HL-60 (cell line): ENCODE measurements at regions not wholly inside any gene's neighbourhood (a gene's known extent, or its start where the extent isn't known, plus 50 kb on each side); places are given as distances from the start of the nearest gene placed in this dataset.

Experiments
- GABPA ChIP-seq: IDR thresholded peaks from 2 replicates; pipeline ENCODE4 v1.6.1; 2012; ENCODE audit warnings: low read depth
- TF ChIP-seq, protein P1 (sequence below): IDR thresholded peaks from one replicate; pipeline ENCODE4 v1.5.1; 2011; ENCODE audit warnings: low read length, control low read depth, inconsistent platforms; ENCODE audit not compliant: insufficient read depth
- TF ChIP-seq, protein P2 (sequence below): IDR thresholded peaks from 2 replicates; pipeline ENCODE4 v1.6.1; 2012; ENCODE audit warnings: low read depth; ENCODE audit not compliant: insufficient replicate concordance

DNA sequence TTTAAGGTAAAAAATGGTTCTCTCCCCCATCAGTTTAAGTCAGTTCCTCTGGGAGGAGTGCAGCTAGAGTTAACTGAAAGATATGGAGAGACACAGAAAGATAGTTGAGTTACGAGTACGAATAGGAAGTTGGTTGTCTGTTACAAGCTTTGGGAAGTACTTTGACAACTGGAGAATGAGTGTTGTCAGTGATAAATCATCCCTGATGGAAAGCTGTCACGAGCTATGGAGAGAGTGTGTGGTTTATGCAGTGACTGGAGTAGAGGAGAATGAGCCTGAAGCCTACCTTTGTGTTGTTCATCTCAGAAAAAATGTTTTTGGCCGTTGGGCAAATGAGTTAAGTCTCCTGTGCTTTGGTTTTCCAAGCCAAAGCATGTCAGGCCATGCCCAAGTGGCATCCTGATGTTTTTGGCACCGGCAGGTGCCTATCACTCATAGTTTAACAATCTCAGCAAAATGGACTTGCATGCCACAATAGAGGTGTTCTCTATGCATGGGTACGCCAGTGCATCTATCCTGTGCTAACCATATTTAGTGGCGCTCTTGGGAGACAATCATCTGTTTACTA is 350.2 kb downstream of the IRS2 start:
- TF ChIP-seq, protein P1, sequence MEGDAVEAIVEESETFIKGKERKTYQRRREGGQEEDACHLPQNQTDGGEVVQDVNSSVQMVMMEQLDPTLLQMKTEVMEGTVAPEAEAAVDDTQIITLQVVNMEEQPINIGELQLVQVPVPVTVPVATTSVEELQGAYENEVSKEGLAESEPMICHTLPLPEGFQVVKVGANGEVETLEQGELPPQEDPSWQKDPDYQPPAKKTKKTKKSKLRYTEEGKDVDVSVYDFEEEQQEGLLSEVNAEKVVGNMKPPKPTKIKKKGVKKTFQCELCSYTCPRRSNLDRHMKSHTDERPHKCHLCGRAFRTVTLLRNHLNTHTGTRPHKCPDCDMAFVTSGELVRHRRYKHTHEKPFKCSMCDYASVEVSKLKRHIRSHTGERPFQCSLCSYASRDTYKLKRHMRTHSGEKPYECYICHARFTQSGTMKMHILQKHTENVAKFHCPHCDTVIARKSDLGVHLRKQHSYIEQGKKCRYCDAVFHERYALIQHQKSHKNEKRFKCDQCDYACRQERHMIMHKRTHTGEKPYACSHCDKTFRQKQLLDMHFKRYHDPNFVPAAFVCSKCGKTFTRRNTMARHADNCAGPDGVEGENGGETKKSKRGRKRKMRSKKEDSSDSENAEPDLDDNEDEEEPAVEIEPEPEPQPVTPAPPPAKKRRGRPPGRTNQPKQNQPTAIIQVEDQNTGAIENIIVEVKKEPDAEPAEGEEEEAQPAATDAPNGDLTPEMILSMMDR, result no peak
- TF ChIP-seq, protein P2, sequence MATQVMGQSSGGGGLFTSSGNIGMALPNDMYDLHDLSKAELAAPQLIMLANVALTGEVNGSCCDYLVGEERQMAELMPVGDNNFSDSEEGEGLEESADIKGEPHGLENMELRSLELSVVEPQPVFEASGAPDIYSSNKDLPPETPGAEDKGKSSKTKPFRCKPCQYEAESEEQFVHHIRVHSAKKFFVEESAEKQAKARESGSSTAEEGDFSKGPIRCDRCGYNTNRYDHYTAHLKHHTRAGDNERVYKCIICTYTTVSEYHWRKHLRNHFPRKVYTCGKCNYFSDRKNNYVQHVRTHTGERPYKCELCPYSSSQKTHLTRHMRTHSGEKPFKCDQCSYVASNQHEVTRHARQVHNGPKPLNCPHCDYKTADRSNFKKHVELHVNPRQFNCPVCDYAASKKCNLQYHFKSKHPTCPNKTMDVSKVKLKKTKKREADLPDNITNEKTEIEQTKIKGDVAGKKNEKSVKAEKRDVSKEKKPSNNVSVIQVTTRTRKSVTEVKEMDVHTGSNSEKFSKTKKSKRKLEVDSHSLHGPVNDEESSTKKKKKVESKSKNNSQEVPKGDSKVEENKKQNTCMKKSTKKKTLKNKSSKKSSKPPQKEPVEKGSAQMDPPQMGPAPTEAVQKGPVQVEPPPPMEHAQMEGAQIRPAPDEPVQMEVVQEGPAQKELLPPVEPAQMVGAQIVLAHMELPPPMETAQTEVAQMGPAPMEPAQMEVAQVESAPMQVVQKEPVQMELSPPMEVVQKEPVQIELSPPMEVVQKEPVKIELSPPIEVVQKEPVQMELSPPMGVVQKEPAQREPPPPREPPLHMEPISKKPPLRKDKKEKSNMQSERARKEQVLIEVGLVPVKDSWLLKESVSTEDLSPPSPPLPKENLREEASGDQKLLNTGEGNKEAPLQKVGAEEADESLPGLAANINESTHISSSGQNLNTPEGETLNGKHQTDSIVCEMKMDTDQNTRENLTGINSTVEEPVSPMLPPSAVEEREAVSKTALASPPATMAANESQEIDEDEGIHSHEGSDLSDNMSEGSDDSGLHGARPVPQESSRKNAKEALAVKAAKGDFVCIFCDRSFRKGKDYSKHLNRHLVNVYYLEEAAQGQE, result no peak
- no peak for TF ChIP-seq GABPA
